HL-60 (cell line): ENCODE measurements at regions not wholly inside any gene's neighbourhood (a gene's known extent, or its start where the extent isn't known, plus 50 kb on each side); places are given as distances from the start of the nearest gene placed in this dataset.

Experiments used
- DNase-seq, 2 experiments: peaks; one replicate each; pipeline ENCODE4 v3.0.0-alpha.2; 2010 to 2020; ENCODE audit warnings: low read depth in 1 of 2, low spot score in 1 of 2
- H3K27ac ChIP-seq: fragments of 250-450 bp; sonication (Bioruptor Pico); replicated peaks from 2 replicates; pipeline ENCODE4 v1.5.1; 2020; ENCODE audit warnings: mild to moderate bottlenecking, moderate library complexity
- H3K27me3 ChIP-seq: fragments of 250-450 bp; sonication (Bioruptor Pico); 2 replicates; pipeline ENCODE4 v1.5.1; 2021; ENCODE audit warnings: mild to moderate bottlenecking, moderate library complexity; ENCODE audit not compliant: insufficient read depth, poor library complexity, severe bottlenecking
- H3K4me3 ChIP-seq: replicated peaks from 2 replicates; pipeline ENCODE4 v1.5.1; 2011; ENCODE audit warnings: mild to moderate bottlenecking, control low read depth, low read length; ENCODE audit not compliant: insufficient read depth
- GABPA ChIP-seq: IDR thresholded peaks from 2 replicates; pipeline ENCODE4 v1.6.1; 2012; ENCODE audit warnings: low read depth
- POLR2AphosphoS5 ChIP-seq: IDR thresholded peaks from 2 replicates; pipeline ENCODE4 v1.6.1; 2012; ENCODE audit warnings: low read depth
- SPI1 ChIP-seq: IDR thresholded peaks from 2 replicates; pipeline ENCODE4 v1.6.1; 2012; ENCODE audit warnings: low read depth, mild to moderate bottlenecking, borderline replicate concordance
- TF ChIP-seq, protein P1 (sequence below): IDR thresholded peaks from 2 replicates; pipeline ENCODE4 v1.6.1; 2012; ENCODE audit warnings: low read depth; ENCODE audit not compliant: insufficient replicate concordance
- TF ChIP-seq, protein P2 (sequence below): IDR thresholded peaks from one replicate; pipeline ENCODE4 v1.5.1; 2011; ENCODE audit warnings: low read length, control low read depth, inconsistent platforms; ENCODE audit not compliant: insufficient read depth

DNA sequence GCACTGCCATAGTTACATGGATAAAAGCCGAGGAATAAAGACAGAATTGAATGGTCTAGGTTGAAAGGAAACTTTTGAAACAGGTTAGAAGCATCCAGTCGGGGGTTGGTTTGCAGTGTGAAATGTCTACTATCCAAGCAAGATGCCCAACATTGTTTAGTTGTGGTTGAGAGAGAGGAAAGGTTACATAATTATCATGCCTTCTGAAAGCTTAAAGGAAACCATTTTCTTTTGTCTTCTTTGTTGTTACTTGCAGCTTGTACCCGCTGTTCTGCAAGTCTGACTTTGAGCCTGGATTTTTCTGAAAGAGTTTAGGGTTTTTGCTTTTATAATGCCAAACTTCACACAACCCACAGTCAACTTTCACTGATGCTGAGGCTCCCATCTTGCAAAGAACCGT, 167.9 kb downstream of the AXIN2 start:
- no peak overlapping the region for H3K4me3 ChIP-seq
- TF ChIP-seq, protein P1, sequence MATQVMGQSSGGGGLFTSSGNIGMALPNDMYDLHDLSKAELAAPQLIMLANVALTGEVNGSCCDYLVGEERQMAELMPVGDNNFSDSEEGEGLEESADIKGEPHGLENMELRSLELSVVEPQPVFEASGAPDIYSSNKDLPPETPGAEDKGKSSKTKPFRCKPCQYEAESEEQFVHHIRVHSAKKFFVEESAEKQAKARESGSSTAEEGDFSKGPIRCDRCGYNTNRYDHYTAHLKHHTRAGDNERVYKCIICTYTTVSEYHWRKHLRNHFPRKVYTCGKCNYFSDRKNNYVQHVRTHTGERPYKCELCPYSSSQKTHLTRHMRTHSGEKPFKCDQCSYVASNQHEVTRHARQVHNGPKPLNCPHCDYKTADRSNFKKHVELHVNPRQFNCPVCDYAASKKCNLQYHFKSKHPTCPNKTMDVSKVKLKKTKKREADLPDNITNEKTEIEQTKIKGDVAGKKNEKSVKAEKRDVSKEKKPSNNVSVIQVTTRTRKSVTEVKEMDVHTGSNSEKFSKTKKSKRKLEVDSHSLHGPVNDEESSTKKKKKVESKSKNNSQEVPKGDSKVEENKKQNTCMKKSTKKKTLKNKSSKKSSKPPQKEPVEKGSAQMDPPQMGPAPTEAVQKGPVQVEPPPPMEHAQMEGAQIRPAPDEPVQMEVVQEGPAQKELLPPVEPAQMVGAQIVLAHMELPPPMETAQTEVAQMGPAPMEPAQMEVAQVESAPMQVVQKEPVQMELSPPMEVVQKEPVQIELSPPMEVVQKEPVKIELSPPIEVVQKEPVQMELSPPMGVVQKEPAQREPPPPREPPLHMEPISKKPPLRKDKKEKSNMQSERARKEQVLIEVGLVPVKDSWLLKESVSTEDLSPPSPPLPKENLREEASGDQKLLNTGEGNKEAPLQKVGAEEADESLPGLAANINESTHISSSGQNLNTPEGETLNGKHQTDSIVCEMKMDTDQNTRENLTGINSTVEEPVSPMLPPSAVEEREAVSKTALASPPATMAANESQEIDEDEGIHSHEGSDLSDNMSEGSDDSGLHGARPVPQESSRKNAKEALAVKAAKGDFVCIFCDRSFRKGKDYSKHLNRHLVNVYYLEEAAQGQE: no peak
- no peak for TF ChIP-seq GABPA
- TF ChIP-seq, protein P2, sequence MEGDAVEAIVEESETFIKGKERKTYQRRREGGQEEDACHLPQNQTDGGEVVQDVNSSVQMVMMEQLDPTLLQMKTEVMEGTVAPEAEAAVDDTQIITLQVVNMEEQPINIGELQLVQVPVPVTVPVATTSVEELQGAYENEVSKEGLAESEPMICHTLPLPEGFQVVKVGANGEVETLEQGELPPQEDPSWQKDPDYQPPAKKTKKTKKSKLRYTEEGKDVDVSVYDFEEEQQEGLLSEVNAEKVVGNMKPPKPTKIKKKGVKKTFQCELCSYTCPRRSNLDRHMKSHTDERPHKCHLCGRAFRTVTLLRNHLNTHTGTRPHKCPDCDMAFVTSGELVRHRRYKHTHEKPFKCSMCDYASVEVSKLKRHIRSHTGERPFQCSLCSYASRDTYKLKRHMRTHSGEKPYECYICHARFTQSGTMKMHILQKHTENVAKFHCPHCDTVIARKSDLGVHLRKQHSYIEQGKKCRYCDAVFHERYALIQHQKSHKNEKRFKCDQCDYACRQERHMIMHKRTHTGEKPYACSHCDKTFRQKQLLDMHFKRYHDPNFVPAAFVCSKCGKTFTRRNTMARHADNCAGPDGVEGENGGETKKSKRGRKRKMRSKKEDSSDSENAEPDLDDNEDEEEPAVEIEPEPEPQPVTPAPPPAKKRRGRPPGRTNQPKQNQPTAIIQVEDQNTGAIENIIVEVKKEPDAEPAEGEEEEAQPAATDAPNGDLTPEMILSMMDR: no peak
- TF ChIP-seq SPI1: no peak
- no peak for TF ChIP-seq POLR2AphosphoS5
- no peaks in the 10 kb centered on the region for H3K27me3 ChIP-seq
- DNase-seq: no peak
- H3K27ac ChIP-seq: no peak overlapping the region

DNA sequence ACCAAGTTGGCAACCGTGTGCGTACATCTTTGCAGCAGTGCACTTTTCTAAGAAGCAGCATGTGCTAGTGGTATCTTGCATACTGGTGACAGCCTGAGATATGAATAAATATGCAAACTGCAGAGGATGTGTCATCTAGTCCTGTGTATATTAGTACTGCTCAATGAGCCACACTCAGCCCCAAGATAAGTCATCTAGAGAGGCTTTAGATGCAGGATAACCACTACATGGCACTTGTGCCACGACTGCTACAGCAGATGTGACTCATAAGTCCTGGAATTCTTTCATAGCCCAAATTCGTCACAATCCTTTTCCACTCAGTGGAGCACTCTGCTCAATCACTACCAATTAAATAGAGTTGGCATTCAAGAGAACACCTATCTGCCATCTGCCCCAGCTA, 171.5 kb downstream of the AXIN2 start:
- DNase-seq: no peak
- H3K4me3 ChIP-seq: no peak overlapping the region
- TF ChIP-seq SPI1 (no peak), GABPA (no peak), POLR2AphosphoS5 (no peak)
- TF ChIP-seq, protein P2: no peak
- TF ChIP-seq, protein P1: no peak
- no peaks in the 10 kb centered on the region for H3K27me3 ChIP-seq
- no peak overlapping the region for H3K27ac ChIP-seq

DNA sequence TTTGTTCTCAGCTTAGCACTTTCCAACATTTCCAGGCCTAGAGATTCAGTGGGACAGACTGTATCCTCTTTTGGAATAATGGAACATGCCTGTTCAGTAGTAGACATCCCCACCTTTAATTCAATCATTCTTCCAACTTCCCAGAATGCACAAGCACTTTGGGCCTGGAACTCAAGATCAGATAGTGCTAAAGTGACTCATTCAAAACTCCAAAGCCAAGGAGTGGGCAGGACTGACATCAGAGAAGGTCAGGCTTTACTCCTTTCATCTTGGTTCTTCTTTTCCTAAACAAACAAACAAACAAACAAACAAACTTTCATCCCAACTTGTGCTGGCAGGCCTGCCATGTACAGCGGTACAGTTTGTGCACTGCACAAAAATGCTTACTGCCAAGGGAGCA, 172.0 kb downstream of the AXIN2 start:
- Histone ChIP-seq H3K27ac (no peak overlapping the region), H3K4me3 (no peak overlapping the region), H3K27me3 (no peaks in the 10 kb centered on the region)
- no peak for DNase-seq
- TF ChIP-seq, protein P2: no peak
- TF ChIP-seq POLR2AphosphoS5 (no peak), GABPA (no peak), SPI1 (no peak)
- TF ChIP-seq, protein P1: no peak
